Epidermal melanocyte (primary cell): ENCODE measurements at regions not wholly inside any gene's neighbourhood (a gene's known extent, or its start where the extent isn't known, plus 50 kb on each side); places are given as distances from the start of the nearest gene placed in this dataset.

ENCODE experiments used
- DNase-seq: peaks from one replicate; pipeline ENCODE4 v3.0.0; 2011; ENCODE audit warnings: low spot score; ENCODE audit not compliant: insufficient read length

DNA sequence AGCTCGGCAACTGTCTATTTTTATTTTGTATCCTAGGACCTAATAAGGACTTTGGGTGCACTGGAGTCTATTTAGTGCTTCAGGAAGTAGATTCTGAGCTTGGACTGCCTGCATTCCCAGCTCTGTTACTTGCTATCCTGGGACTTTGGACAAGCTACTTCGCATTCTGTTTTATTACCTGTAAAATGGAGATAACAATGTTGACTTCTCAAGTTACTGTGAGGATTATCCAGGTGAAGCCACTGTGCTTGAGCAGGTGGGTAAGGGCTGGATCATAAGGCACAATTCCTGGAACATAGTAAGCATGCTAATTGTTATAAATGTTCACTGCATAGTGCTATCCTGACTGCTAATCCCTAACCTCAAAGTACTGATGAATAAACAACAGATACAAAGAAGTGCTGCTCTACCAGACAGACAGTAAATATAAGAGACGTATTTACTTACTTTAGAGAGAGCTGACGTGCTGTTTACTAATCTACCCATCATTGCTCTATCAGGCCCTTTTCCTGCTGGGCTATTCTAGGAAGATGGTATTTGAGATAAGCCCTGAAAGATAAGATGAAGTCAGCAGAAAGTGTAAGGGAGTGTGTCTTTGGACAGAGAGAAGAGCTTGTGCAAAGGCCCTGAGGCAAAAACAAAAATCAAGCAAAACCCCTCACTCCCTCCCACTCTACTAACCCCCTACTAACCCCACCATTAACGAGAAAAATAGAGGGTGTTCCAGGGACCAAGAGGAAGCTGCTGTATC is 50.8 kb upstream of the FLT1 start:
- no peak for DNase-seq
